ENCODE measurements at regions not wholly inside any gene's neighbourhood (a gene's known extent, or its start where the extent isn't known, plus 50 kb on each side); places are given as distances from the start of the nearest gene placed in this dataset.

GRCh38 chr1:80993154-80993980 lies 807.4 kb upstream of the ADGRL2 start:
- H3K27ac ChIP-seq (ENCODE audit: low read length) = no peak overlapping the region
- H3K9ac ChIP-seq (ENCODE audit: low read depth, low read length) = no peak overlapping the region
- no peaks in the 10 kb centered on the region for H3K9me3 ChIP-seq (ENCODE audit: insufficient read depth, low read depth, low read length)
- no peaks in the 10 kb centered on the region for H3K27me3 ChIP-seq (ENCODE audit: insufficient read depth, low read length)
- no peak overlapping the region for H3K4me3 ChIP-seq (ENCODE audit: low read length)
- no peaks in the 10 kb centered on the region for H3K4me1 ChIP-seq (ENCODE audit: insufficient read depth, low read length)
- H3K36me3 ChIP-seq (ENCODE audit: insufficient read depth, low read depth, low read length) = no peaks in the 10 kb centered on the region

GRCh38 chr1:80989455-80989854 lies 811.3 kb upstream of the ADGRL2 start:
- Histone ChIP-seq H3K27ac (ENCODE audit: low read length) (no peak overlapping the region), H3K4me3 (ENCODE audit: low read length) (no peak overlapping the region)

GRCh38 chr1:80988926-80989325 lies 811.8 kb upstream of the ADGRL2 start:
- no peak overlapping the region for H3K4me3 ChIP-seq (ENCODE audit: low read length)
- H3K4me1 ChIP-seq (ENCODE audit: insufficient read depth, low read length) = no peaks in the 10 kb centered on the region
- H3K9me3 ChIP-seq (ENCODE audit: insufficient read depth, low read depth, low read length) = no peaks in the 10 kb centered on the region
- H3K36me3 ChIP-seq (ENCODE audit: insufficient read depth, low read depth, low read length) = no peaks in the 10 kb centered on the region
- no peak overlapping the region for H3K27ac ChIP-seq (ENCODE audit: low read length)
- no peaks in the 10 kb centered on the region for H3K27me3 ChIP-seq (ENCODE audit: insufficient read depth, low read length)
- H3K9ac ChIP-seq (ENCODE audit: low read depth, low read length) = no peak overlapping the region

More at GRCh38 chr1:80989455-80989854, 811.3 kb upstream of the ADGRL2 start:
- Histone ChIP-seq H3K9ac (ENCODE audit: low read depth, low read length) (no peak overlapping the region), H3K4me1 (ENCODE audit: insufficient read depth, low read length) (no peaks in the 10 kb centered on the region), H3K36me3 (ENCODE audit: insufficient read depth, low read depth, low read length) (no peaks in the 10 kb centered on the region), H3K27me3 (ENCODE audit: insufficient read depth, low read length) (no peaks in the 10 kb centered on the region), H3K9me3 (ENCODE audit: insufficient read depth, low read depth, low read length) (no peaks in the 10 kb centered on the region)

- Histone ChIP-seq H3K27ac (ENCODE audit: low read length) (no peak overlapping the region), H3K27me3 (ENCODE audit: insufficient read depth, low read length) (no peaks in the 10 kb centered on the region), H3K4me3 (ENCODE audit: low read length) (no peak overlapping the region), H3K36me3 (ENCODE audit: insufficient read depth, low read depth, low read length) (no peaks in the 10 kb centered on the region), H3K9me3 (ENCODE audit: insufficient read depth, low read depth, low read length) (no peaks in the 10 kb centered on the region), H3K4me1 (ENCODE audit: insufficient read depth, low read length) (no peaks in the 10 kb centered on the region; the same call in 1 of the 2 replicates), H3K9ac (ENCODE audit: low read depth, low read length) (no peak overlapping the region)
Observed at GRCh38 chr1:80987824-80988223, 812.9 kb upstream of the ADGRL2 start.

GRCh38 chr1:80987106-80987505 lies 813.6 kb upstream of the ADGRL2 start:
- no peaks in the 10 kb centered on the region for H3K9me3 ChIP-seq (ENCODE audit: insufficient read depth, low read depth, low read length)
- peaks cover 1% of the 10 kb centered on the region; the same call in 1 of the 2 replicates for H3K4me1 ChIP-seq (ENCODE audit: insufficient read depth, low read length)
- no peaks in the 10 kb centered on the region for H3K36me3 ChIP-seq (ENCODE audit: insufficient read depth, low read depth, low read length)
- H3K27me3 ChIP-seq (ENCODE audit: insufficient read depth, low read length) = no peaks in the 10 kb centered on the region
- H3K9ac ChIP-seq (ENCODE audit: low read depth, low read length) = no peak overlapping the region
- H3K27ac ChIP-seq (ENCODE audit: low read length) = no peak overlapping the region
- H3K4me3 ChIP-seq (ENCODE audit: low read length) = no peak overlapping the region

- peaks cover 10% of the 10 kb centered on the region; the same call in 1 of the 2 replicates for H3K4me1 ChIP-seq (ENCODE audit: insufficient read depth, low read length)
- H3K36me3 ChIP-seq (ENCODE audit: insufficient read depth, low read depth, low read length) = no peaks in the 10 kb centered on the region
- H3K9ac ChIP-seq (ENCODE audit: low read depth, low read length) = no peak overlapping the region
- no peaks in the 10 kb centered on the region for H3K9me3 ChIP-seq (ENCODE audit: insufficient read depth, low read depth, low read length)
- no peak overlapping the region for H3K4me3 ChIP-seq (ENCODE audit: low read length)
- H3K27ac ChIP-seq (ENCODE audit: low read length) = no peak overlapping the region
- no peaks in the 10 kb centered on the region for H3K27me3 ChIP-seq (ENCODE audit: insufficient read depth, low read length)
Observed at GRCh38 chr1:80982831-80983230, 817.9 kb upstream of the ADGRL2 start.

- H3K9ac ChIP-seq (ENCODE audit: low read depth, low read length) = no peak overlapping the region
- no peaks in the 10 kb centered on the region for H3K9me3 ChIP-seq (ENCODE audit: insufficient read depth, low read depth, low read length)
- no peaks in the 10 kb centered on the region for H3K4me1 ChIP-seq (ENCODE audit: insufficient read depth, low read length)
- no peaks in the 10 kb centered on the region for H3K27me3 ChIP-seq (ENCODE audit: insufficient read depth, low read length)
- no peaks in the 10 kb centered on the region for H3K36me3 ChIP-seq (ENCODE audit: insufficient read depth, low read depth, low read length)
- no peak overlapping the region for H3K4me3 ChIP-seq (ENCODE audit: low read length)
- no peak overlapping the region for H3K27ac ChIP-seq (ENCODE audit: low read length)
Observed at GRCh38 chr1:80973101-80973500, 827.6 kb upstream of the ADGRL2 start.

- Histone ChIP-seq H3K27ac (ENCODE audit: low read length) (no peak overlapping the region), H3K4me1 (ENCODE audit: insufficient read depth, low read length) (no peaks in the 10 kb centered on the region), H3K36me3 (ENCODE audit: insufficient read depth, low read depth, low read length) (no peaks in the 10 kb centered on the region), H3K4me3 (ENCODE audit: low read length) (no peak overlapping the region), H3K27me3 (ENCODE audit: insufficient read depth, low read length) (no peaks in the 10 kb centered on the region), H3K9me3 (ENCODE audit: insufficient read depth, low read depth, low read length) (no peaks in the 10 kb centered on the region), H3K9ac (ENCODE audit: low read depth, low read length) (no peak overlapping the region)
Observed at GRCh38 chr1:80966266-80966665, 834.5 kb upstream of the ADGRL2 start.

GRCh38 chr1:80962564-80962963 lies 838.2 kb upstream of the ADGRL2 start:
- no peaks in the 10 kb centered on the region for H3K4me1 ChIP-seq (ENCODE audit: insufficient read depth, low read length)
- no peaks in the 10 kb centered on the region for H3K27me3 ChIP-seq (ENCODE audit: insufficient read depth, low read length)
- no peaks in the 10 kb centered on the region for H3K9me3 ChIP-seq (ENCODE audit: insufficient read depth, low read depth, low read length)
- H3K9ac ChIP-seq (ENCODE audit: low read depth, low read length) = no peak overlapping the region
- no peak overlapping the region for H3K4me3 ChIP-seq (ENCODE audit: low read length)
- no peak overlapping the region for H3K27ac ChIP-seq (ENCODE audit: low read length)
- no peaks in the 10 kb centered on the region for H3K36me3 ChIP-seq (ENCODE audit: insufficient read depth, low read depth, low read length)

- H3K36me3 ChIP-seq (ENCODE audit: insufficient read depth, low read depth, low read length) = no peaks in the 10 kb centered on the region
- no peak overlapping the region for H3K4me3 ChIP-seq (ENCODE audit: low read length)
- no peak overlapping the region for H3K27ac ChIP-seq (ENCODE audit: low read length)
Observed at GRCh38 chr1:80961464-80962190, 839.1 kb upstream of the ADGRL2 start.

GRCh38 chr1:80933346-80933745 lies 867.4 kb upstream of the ADGRL2 start:
- Histone ChIP-seq H3K27me3 (ENCODE audit: insufficient read depth, low read length) (no peaks in the 10 kb centered on the region), H3K36me3 (ENCODE audit: insufficient read depth, low read depth, low read length) (no peaks in the 10 kb centered on the region), H3K9me3 (ENCODE audit: insufficient read depth, low read depth, low read length) (peaks cover 9% of the 10 kb centered on the region), H3K4me1 (ENCODE audit: insufficient read depth, low read length) (no peaks in the 10 kb centered on the region), H3K4me3 (ENCODE audit: low read length) (no peak overlapping the region), H3K27ac (ENCODE audit: low read length) (no peak overlapping the region), H3K9ac (ENCODE audit: low read depth, low read length) (no peak overlapping the region)

More at GRCh38 chr1:80961464-80962190, 839.1 kb upstream of the ADGRL2 start:
- Histone ChIP-seq H3K4me1 (ENCODE audit: insufficient read depth, low read length) (no peaks in the 10 kb centered on the region), H3K9ac (ENCODE audit: low read depth, low read length) (no peak overlapping the region), H3K27me3 (ENCODE audit: insufficient read depth, low read length) (no peaks in the 10 kb centered on the region), H3K9me3 (ENCODE audit: insufficient read depth, low read depth, low read length) (no peaks in the 10 kb centered on the region)

- peaks cover 9% of the 10 kb centered on the region for H3K9me3 ChIP-seq (ENCODE audit: insufficient read depth, low read depth, low read length)
- no peak overlapping the region for H3K4me3 ChIP-seq (ENCODE audit: low read length)
- H3K9ac ChIP-seq (ENCODE audit: low read depth, low read length) = no peak overlapping the region
- H3K27me3 ChIP-seq (ENCODE audit: insufficient read depth, low read length) = no peaks in the 10 kb centered on the region
- H3K36me3 ChIP-seq (ENCODE audit: insufficient read depth, low read depth, low read length) = no peaks in the 10 kb centered on the region
- H3K4me1 ChIP-seq (ENCODE audit: insufficient read depth, low read length) = no peaks in the 10 kb centered on the region
- H3K27ac ChIP-seq (ENCODE audit: low read length) = no peak overlapping the region
Observed at GRCh38 chr1:80931178-80931577, 869.6 kb upstream of the ADGRL2 start.

Measured in iPS-20b (cell line).